GM19238 (cell line): ENCODE measurements at regions not wholly inside any gene's neighbourhood (a gene's known extent, or its start where the extent isn't known, plus 50 kb on each side); places are given as distances from the start of the nearest gene placed in this dataset.

Source experiments
- DNase-seq: peaks from one replicate; pipeline ENCODE4 v3.0.0; 2011; ENCODE audit warnings: low spot score; ENCODE audit not compliant: insufficient read length

DNA sequence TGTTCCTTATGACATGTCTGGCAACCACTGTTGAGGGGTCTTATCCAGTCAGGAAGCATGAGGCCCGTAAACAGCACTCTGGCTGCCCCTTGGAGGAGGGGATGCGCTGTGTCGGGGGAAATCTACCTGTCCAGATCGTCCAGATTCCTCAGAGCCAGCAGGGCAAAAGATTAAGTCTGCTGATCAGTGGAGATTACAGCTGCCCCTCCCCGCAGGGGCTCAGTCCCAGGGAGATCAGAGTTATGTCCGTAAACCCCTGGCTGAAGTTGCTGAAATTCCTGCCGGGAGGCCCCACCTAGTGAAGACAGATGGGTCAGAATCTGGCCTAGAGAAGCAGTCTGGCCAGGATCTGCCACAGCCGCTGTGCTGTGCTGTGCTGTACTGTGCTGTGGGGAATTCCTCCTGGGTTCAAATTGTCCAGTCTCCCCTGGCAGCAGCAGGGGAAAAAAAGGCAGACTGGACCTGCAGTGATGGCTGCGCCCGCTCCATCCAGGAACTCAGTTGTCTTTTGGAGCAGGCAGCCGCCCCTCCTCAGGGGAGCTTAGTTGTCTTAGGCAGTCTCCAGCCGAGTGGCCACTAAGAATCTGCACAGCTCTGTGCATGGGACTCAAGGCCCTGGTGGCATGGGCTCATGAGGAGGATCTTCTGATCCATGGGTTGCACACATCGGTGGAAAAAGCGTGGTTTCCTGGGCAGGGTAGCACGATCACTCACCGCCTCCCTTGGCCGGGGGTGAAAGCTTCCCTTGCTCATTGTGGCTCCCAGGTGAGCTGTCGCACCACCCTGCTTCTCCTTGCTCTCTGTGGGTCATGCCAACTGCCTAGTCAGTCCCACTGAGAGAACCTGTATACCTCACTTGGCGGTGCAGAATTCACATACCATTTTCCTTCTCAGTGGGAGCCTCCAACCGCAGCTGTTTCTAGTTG lies 1368.8 kb upstream of the ADGRB3 start:
- no peak for DNase-seq

DNA sequence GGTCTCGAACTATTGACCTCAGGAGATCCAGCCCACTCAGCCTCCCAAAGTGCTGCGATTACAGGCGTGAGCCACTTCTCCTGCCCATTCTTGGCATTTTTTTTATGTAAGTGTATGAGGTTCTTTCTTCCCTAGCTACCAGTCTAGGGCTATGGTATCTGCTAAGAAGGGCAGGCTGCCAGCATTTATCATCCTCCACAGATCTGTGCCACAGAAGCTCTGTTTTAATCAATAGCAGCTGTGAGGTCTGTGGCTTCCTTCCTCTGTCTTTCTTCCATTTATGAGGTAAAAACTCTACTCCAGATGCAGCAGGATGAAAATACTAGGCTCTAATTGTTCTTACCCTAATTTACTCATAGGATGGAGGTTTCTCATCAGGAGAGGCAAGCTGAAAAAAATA lies 1382.4 kb upstream of the ADGRB3 start:
- DNase-seq, result no peak

DNA sequence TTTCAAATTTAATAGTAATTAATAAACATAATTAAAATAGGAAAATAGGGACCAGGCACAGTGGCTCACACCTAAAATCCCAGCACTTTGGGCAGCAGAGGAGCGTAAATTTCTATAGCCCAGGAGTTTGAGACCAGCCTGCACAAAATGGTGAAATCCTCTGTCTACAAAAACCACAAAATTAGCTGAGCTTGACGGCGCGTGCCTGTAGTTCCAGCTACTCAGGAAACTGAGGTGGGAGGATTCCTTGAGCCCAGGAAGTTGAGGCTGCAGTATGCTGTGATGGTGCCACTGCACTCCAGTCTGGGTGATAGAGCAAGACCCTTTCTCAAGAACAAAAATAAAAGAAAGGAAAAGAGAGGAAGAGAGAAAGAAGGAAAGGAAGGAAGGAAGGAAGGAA lies 1387.0 kb upstream of the ADGRB3 start:
- no peak for DNase-seq

DNA sequence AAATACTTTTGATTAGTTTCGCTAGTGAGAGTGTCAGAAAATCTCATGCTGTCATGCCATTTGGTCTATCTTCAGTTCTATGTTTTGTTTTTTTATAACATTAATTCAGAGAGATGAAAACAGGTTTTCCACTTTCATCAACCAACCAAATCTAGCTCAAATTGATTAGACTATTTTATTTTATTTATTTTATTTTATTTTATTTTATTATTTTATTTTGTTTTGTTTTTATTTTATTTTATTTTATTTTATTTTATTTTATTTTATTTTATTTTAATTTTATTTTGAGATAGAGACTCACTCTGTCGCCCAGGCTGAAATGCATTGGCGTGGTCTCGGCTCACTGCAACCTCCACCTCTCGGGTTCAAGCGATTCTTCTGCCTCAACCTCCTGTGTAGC lies 1391.0 kb upstream of the ADGRB3 start:
- no peak for DNase-seq

DNA sequence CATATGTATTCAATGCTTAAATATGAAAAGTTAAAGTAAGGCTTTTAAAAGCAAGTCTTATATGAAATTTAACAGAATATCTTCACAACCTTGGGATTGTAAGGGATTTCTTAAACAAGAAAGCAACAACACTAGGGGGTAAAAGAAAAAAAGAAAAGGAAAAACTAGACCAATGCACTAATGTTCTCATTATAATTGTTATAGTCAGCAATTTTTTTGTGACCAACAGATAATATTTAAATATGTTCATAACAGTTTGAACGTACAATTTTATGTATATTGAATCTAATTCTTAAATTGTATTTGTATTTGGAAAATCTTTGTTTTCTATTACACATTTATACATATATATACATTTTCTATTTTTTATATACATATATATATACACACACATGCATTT lies 1397.8 kb upstream of the ADGRB3 start:
- DNase-seq, result no peak

DNA sequence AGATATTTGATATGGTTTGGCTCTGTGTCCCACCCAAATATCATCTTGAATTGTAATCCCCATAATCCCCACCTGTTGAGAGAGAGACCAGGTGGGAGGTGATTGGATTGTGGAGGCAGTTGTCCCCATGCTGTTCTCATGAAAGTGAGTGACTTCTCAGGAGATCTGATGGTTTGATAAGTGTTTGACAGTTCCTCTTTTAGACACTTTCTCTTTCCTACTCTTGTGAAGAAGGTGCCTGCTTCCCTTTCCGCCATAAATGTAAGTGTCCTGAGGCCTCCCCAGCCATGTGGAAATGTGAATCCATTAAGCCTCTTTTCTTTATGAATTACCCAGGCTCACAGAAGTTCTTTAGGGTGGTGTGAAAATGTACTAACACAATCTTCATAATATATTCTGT lies 1404.0 kb upstream of the ADGRB3 start:
- DNase-seq, result no peak

DNA sequence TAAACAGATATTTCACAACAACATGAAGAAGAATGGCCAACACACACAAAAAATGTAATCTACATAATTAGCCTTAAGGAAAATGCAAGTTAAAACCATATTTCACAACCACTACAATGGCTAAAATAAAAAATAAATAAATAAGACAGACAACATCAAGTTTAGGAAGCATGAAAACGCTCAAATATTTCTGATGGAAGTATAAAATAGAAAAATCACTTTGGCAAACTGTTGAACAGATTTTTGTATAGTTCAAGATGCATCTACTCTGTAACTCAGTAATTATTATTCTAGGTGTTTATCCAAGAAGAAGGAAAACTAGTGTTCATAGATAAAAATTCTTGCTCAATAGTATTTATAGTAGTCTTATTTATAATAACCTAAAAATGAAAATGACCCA lies 1410.1 kb upstream of the ADGRB3 start:
- DNase-seq, result no peak

DNA sequence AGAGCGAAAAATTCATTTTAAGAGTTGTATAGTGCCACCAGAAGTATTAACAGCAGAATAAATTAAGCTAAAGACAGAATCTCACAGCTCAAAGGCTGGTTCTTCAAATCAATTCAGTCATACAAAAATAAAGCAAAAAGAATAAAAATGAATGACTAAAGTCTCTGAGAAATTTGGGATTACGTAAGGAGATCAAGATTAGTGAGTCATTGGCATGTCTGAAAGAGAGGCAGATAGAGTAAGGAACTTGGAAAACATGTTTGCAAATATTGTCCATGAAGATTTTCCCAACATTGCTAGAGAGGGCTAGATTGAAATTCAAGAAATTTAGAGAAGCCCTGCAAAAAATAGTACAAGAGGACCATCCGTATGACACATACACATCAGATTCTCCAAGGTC lies 1413.9 kb upstream of the ADGRB3 start:
- no peak for DNase-seq

DNA sequence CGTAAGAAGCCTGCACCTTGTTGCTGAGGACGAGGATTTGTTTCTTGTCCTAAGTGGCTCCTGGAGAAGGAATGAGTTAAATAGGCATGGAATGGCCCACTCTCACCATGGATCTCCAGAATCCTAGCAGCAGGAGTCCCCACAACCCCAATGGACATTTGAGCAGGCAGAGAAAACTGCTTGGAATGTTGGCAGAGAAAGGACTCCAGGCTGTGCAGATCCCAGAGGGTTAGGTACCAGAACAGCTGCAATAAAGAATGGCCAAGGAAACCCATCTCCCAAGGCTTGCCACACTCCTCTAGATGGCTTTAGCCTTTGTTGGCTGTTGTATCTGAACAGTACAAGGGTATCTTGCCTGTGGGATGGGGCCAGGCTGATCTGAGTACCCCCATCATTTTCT lies 1415.7 kb upstream of the ADGRB3 start:
- DNase-seq, result no peak

DNA sequence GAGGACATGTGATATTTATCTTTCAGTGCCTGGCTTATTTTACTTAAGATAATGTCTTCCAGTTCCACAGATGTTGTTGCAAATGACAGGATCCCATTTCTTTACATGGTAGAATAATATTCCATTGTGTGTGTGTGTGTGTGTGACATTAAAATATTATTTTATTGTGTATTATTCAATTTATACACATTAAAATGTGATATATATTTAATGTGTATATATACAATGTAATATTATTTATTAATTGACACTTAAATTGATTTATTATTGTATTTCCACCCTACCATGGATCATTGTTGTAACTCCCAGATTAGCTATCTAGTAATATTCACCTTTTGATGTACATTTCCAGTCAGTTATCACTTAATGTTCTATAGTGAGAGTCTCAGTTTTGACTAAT lies 1422.5 kb upstream of the ADGRB3 start:
- DNase-seq, result no peak

DNA sequence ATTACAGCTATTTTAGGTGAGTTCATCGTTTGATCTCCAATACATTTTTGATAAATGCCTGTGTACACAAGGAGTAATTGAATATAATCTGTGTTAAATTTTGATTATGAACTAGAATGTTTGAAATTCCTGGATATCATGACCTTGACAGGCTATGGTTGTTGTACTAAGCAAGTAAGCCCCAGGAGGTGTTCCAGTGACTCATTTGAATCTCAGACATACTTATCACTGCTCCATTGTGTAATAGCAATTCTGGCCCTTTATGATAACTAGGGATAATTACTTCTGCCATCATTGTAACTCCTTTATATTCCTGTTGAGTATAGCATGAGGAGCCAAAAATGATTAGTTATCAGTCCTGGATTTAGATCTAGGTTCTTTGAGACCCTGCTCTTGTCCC lies 1424.6 kb upstream of the ADGRB3 start:
- DNase-seq, result no peak

DNA sequence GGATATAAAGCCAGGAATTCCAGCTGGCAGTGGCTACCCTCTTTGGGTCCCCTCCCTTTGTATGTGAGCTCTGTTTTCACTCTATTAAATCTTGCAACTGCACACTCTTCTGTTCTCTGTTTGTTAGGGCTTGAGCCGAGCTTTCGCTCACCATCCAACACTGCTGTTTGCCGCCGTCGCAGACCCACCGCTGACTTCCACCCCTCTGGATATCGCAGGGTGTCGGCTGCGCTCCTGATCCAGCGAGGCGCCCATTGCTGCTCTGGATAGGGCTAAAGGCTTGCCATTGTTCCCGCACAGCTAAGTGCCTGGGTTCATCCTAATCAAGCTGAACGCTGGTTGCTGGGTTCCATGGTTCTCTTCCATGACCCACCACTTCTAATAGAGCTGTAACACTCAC lies 1433.5 kb upstream of the ADGRB3 start:
- no peak for DNase-seq

DNA sequence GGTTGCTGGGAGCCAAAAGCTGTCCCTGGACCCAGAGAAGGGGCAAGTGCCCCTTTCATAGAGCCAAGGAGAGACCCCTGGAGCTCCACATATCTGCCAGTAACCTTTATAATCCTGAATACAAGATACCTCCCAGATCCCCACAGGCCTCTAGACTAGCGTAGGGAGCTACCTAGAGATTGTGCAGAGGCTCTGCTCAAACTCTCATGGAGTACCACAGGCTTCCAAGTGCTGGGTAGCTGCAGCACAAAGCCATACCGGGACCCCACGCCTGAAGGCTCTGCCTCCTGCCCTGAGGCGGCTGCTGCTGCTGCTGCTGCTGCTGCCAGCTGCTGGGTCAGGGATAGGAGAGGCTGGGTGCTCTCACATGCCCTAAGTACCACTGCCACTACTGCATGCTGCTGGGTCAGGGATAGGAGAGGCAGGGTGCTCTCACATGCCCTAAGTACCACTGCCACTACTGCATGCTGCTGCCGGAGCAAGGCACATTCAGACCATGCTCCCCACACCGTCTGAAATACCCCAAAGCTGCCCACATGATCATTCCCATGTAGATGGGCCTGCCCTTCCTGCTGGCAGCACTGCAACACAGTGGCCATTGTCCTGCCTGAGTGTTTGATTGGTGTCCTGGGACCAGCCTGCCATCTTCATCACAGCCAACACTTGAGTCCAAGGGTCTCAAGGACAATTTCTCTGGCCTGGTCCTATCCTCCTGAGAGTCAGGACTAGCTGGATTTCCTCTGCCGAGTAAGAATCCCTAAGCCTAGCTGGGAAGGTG lies 1434.3 kb upstream of the ADGRB3 start:
- no peak for DNase-seq

DNA sequence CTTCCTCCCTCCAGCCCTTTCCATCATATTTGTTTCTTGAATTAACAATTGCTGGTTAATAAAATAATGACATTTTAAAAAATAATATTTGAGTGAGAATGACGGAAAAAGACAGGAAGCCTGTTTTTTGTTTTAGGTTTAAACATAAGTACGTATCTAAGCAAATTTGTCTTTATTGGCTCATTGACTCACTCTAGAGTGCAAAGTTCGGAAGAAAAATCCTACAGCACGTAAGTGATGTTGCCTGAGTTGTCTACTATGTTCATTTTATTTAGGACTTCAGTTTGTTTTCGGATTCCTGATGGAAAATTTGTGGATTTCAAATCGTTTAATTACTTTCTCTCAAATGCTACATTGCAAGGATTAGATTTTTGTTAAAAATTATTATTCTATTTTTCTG lies 1435.7 kb upstream of the ADGRB3 start:
- DNase-seq, result no peak

DNA sequence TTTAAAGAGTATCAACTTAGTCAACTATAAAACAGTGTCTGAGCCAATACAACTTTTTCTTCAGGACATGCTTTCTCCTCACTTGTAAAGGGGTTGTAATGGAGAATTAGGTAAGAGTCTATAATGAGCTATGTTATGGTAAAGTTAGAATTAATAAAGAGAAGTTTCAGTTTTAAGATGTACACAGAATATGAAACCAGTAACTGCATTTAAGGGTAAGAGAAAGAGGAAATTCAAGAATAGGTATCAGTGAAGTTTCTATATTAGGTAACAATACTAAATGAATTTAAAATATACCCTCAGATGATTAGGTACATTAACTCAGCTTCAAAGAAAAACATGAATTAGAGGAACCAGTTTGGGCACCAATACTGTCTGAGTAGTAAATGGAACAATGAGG lies 1444.3 kb upstream of the ADGRB3 start:
- no peak for DNase-seq

DNA sequence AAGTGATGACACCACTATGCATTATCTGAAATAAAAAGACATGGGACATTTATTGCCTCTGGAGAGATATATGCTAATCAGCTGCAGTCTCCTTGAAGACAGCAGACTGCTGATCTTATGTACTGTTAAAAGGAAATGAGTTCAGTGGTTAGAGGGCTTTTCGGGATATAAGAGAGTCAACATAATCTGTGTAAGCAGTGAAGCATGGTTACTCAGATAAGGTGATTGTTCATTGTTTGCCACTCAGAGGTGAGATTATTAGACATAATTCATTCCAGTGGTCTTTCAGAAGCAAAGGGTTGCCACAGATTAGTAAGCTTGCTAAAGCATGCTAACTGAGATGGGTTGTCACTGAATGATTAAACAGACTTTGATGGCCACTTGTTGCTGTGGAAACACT lies 1450.7 kb upstream of the ADGRB3 start:
- DNase-seq, result no peak

DNA sequence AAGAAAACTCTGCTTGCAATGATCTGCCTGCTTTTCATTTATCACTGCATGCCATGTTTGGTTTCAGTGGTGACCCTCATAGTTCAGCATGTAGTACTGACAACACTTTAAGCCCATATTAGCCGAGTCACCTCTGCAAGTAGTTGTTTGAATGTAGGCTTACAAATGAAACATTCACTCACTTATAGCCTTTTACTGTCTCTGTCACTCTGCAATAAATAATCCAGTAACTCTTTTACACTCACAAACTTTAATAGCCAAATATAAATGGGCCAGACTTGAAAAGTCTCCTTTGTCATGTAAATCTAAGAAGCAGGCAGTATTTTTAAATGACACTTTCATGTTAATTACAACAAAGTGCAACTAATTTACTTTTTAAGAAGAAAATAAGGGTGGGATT lies 1460.0 kb upstream of the ADGRB3 start:
- DNase-seq, result no peak

DNA sequence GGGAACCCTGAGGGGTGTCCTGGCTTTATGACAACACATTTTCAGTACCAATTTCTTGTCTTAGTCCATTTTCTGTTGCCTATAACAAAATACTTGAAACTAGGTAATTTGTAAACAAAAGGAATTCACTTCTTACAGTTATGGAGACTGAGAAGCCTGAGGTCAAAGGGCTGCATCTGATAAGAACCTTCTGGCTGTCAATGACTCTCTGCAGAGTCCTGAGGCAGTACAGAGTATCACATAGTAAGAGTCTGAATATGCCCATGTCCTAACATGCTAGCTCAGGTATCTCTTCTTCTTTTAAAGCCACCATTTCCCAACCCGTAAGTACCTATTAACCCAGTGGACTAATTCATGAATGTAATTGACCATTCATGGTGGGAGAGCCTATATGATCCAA lies 1458.6 kb upstream of the EYS start:
- no peak for DNase-seq

DNA sequence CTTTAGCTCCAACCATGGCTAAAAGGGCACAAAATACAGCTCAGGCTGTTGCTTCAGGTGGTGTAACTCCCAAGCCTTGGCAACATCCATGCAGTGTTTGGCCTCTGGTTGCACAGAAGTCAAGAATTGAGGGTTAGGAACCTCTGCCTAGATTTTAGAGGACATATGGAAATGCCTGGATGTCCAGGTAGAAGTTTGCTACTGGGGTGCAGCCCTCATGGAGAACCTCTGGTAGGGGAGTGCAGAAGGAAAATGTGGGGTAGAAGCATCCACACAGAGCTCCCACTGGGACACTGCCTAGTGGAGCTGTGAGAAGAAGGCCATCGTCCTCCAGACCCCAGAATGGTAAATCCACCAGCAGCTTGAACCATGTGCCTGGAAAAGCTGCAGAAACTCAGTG lies 1453.8 kb upstream of the EYS start:
- no peak for DNase-seq

DNA sequence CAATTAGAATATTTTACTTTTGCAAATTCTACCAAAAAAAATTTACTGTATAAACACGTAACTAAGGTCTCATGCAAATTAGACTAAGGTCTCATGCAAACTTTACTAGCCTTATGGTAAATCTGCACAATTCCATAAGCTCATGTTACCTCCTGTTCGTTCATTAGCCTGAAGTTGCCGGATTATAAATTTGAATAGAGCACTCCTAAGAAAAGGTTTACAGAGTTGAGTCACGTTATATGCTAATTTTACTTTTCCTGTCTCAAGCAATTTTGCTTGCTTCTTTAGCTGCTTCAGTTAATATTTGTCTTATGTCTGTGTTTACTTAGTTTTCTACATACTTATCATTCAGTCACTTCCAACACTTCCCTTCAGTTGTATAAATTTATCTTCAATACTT lies 1434.0 kb upstream of the EYS start:
- DNase-seq, result no peak

DNA sequence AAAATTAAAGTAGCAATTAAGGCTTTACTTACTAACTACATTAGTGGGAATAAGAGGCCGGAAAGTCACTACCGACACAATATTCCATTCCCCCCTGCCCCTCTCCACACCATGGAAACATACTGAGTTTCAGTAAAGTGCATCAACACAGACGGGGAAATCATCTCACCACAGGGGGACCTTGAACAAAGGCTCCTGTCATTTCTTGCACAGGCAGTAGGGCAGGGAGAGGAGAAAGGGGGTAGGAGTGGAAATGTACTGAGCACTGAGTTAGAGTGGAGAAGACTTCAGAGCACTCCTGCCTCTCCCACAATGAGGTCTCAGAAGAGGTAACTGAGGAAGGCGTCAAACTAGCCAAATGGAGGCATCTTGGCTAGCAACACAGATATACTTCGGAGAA lies 1426.9 kb upstream of the EYS start:
- no peak for DNase-seq

DNA sequence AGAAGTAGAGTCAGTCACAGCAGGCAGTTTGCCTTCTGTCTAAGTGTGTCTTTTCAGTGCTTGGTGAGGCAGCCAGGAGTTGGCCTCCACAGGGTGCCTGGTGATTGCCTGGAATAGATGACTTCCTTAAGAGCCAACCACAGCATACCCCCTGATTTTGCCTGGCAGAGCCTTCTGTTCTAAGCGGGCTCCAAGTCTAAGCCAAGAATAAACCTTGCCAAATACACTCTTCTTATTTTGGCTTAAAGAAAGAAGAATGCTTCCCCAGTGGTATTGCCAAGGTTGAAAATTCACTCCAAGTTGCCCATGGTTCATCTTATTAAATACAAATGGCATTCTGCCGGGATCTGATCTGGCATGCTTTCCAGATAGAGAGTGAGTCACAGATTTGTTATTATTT lies 1424.8 kb upstream of the EYS start:
- DNase-seq, result no peak

DNA sequence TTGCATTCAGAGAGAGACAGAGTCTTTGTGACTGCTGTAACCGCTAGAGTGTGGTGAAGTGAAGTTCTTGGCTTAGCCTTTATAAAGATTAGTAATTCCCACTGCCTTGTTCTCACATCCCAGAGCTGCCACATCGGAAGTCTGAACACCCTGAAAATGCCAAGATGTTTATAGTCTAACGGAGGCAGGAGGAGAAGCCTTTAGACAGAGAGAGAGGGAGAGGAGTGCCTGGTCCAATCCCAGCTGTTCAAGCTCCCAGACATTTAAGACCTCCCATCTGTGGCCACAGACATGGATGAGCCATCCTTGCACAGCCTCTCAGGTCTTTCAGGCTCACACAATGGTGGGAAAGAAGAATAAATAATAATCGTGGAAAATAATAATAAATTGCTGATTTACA lies 1422.8 kb upstream of the EYS start:
- no peak for DNase-seq
